ENCODE measurements at regions not wholly inside any gene's neighbourhood (a gene's known extent, or its start where the extent isn't known, plus 50 kb on each side); places are given as distances from the start of the nearest gene placed in this dataset.

DNA sequence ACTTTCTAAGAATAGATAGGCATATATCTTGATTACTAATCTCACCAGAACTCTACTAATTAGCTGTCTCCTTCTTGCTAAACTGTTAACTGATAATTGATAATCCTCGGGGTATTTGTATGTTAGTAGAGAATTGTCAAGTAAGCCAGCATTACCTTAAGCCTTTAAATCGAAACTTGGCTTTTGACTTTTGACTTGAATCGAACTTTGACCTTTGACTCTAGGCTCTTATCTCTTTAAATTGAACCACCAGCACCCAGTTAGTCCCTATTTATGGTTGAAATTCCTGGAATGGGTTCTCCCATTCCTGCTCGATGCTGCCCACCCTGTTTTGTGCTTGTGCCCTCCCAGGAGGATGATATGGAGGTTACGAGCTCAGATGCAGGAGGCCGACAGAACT lies 244.4 kb downstream of the TGFB2 start:
- H3K9me3 ChIP-seq (ENCODE audit: control insufficient read depth in 3 of 3, low read length in 3 of 3), result no peaks in the 10 kb centered on the region
- H3K9ac ChIP-seq (ENCODE audit: low read depth in 1 of 3, low read length in 3 of 3), result no peak overlapping the region
- no peaks in the 10 kb centered on the region for H3K36me3 ChIP-seq (ENCODE audit: control insufficient read depth in 3 of 3, insufficient read depth in 3 of 3, low read length in 3 of 3)
- H3K4me3 ChIP-seq (ENCODE audit: low read length in 3 of 3), result no peak overlapping the region
- H3K27me3 ChIP-seq (ENCODE audit: control insufficient read depth in 3 of 3, insufficient read depth in 3 of 3, low read length in 3 of 3), result no peaks in the 10 kb centered on the region
- no peak overlapping the region for H3K27ac ChIP-seq (ENCODE audit: low read depth, low read length)
- H3K4me1 ChIP-seq (ENCODE audit: control insufficient read depth in 3 of 3, insufficient read depth in 3 of 3, low read length in 3 of 3), result peaks cover 6 to 15% (median 8%) of the 10 kb centered on the region in 3 donors

GRCh38 chr1:218591966-218592365 lies 246.8 kb downstream of the TGFB2 start:
- no peaks in the 10 kb centered on the region for H3K9me3 ChIP-seq (ENCODE audit: control insufficient read depth in 3 of 3, low read length in 3 of 3)
- no peaks in the 10 kb centered on the region for H3K4me1 ChIP-seq (ENCODE audit: control insufficient read depth in 3 of 3, insufficient read depth in 3 of 3, low read length in 3 of 3)
- H3K27me3 ChIP-seq (ENCODE audit: control insufficient read depth in 3 of 3, insufficient read depth in 3 of 3, low read length in 3 of 3), result no peaks in the 10 kb centered on the region
- no peak overlapping the region for H3K9ac ChIP-seq (ENCODE audit: low read depth in 1 of 3, low read length in 3 of 3)
- H3K36me3 ChIP-seq (ENCODE audit: control insufficient read depth in 3 of 3, insufficient read depth in 3 of 3, low read length in 3 of 3), result no peaks in the 10 kb centered on the region
- H3K27ac ChIP-seq (ENCODE audit: low read depth, low read length), result no peak overlapping the region
- H3K4me3 ChIP-seq (ENCODE audit: low read length in 3 of 3), result no peak overlapping the region

DNA sequence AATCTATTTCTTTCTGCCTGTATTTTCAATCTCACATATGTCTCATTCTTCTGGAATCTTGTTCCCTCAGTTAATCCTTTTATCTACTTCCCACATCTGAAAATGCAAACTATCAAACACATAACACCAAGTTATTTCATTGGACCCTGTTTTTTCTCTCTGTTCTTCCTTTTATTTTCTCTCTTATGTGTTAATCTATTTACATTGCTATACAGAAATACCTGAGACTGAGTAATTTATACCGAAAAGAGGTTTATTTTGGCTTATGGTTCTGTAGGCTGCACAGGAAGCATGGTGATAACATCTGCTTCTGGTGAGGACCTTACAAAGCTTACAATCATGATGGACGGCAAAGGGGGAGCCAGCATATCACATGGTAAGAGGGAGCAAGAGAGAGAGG lies 247.6 kb downstream of the TGFB2 start:
- no peaks in the 10 kb centered on the region for H3K9me3 ChIP-seq (ENCODE audit: control insufficient read depth in 3 of 3, low read length in 3 of 3)
- H3K4me3 ChIP-seq (ENCODE audit: low read length in 3 of 3), result no peak overlapping the region
- H3K9ac ChIP-seq (ENCODE audit: low read depth in 1 of 3, low read length in 3 of 3), result no peak overlapping the region

DNA sequence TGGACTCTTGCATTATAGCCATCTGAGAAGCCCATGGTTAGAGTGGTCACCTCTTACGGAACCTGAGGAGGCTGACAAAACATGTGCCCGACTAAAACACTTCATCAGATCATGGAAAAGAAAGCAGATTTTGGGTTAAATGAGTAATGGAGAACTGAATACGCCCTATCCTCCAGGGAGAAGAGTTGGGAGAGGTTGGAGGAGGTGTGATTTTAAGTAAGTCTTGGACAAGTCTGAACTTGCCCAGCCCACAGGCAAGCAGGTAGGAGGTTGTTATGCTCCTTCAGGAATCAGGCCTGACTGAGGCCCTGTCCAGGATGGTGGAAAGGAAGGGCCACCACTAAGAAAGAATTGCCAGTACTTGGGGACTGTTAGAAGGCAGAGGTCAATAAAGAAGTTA lies 255.8 kb downstream of the TGFB2 start:
- no peak overlapping the region for H3K27ac ChIP-seq (ENCODE audit: low read depth, low read length)
- H3K4me1 ChIP-seq (ENCODE audit: control insufficient read depth in 3 of 3, insufficient read depth in 3 of 3, low read length in 3 of 3), result no peaks in the 10 kb centered on the region
- H3K27me3 ChIP-seq (ENCODE audit: control insufficient read depth in 3 of 3, insufficient read depth in 3 of 3, low read length in 3 of 3), result no peaks in the 10 kb centered on the region
- H3K36me3 ChIP-seq (ENCODE audit: control insufficient read depth in 3 of 3, insufficient read depth in 3 of 3, low read length in 3 of 3), result no peaks in the 10 kb centered on the region
- no peak overlapping the region for H3K4me3 ChIP-seq (ENCODE audit: low read length in 3 of 3)
- no peaks in the 10 kb centered on the region for H3K9me3 ChIP-seq (ENCODE audit: control insufficient read depth in 3 of 3, low read length in 3 of 3)
- no peak overlapping the region for H3K9ac ChIP-seq (ENCODE audit: low read depth in 1 of 3, low read length in 3 of 3)

More for the DNA sequence above, 247.6 kb downstream of the TGFB2 start:
- H3K27ac ChIP-seq (ENCODE audit: low read depth, low read length), result no peak overlapping the region
- H3K4me1 ChIP-seq (ENCODE audit: control insufficient read depth in 3 of 3, insufficient read depth in 3 of 3, low read length in 3 of 3), result no peaks in the 10 kb centered on the region
- H3K36me3 ChIP-seq (ENCODE audit: control insufficient read depth in 3 of 3, insufficient read depth in 3 of 3, low read length in 3 of 3), result no peaks in the 10 kb centered on the region
- no peaks in the 10 kb centered on the region for H3K27me3 ChIP-seq (ENCODE audit: control insufficient read depth in 3 of 3, insufficient read depth in 3 of 3, low read length in 3 of 3)

DNA sequence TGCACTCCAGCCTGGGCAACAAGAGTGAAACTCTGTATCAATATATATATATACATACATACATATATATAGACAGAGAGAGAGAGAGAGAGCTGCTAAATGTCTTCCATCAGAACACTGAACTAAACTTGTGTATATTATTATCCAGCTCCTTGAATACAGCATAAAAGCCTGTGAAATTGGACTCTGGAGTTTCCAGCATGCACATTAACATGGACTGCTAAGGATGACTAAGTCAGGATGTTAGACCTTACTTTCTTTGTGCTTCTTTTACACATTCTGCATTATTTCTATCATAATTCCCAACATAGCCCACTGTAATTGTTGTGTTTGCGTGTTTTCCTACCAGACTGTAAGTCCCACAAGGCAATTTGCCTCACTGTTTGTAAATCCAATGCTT lies 259.1 kb downstream of the TGFB2 start:
- no peaks in the 10 kb centered on the region for H3K4me1 ChIP-seq (ENCODE audit: control insufficient read depth in 3 of 3, insufficient read depth in 3 of 3, low read length in 3 of 3)
- H3K4me3 ChIP-seq (ENCODE audit: low read length in 3 of 3), result no peak overlapping the region
- no peaks in the 10 kb centered on the region for H3K27me3 ChIP-seq (ENCODE audit: control insufficient read depth in 3 of 3, insufficient read depth in 3 of 3, low read length in 3 of 3)
- H3K36me3 ChIP-seq (ENCODE audit: control insufficient read depth in 3 of 3, insufficient read depth in 3 of 3, low read length in 3 of 3), result no peaks in the 10 kb centered on the region
- no peak overlapping the region for H3K27ac ChIP-seq (ENCODE audit: low read depth, low read length)
- no peaks in the 10 kb centered on the region for H3K9me3 ChIP-seq (ENCODE audit: control insufficient read depth in 3 of 3, low read length in 3 of 3)
- H3K9ac ChIP-seq (ENCODE audit: low read depth in 1 of 3, low read length in 3 of 3), result no peak overlapping the region

- Histone ChIP-seq H3K27ac (ENCODE audit: low read depth, low read length) (no peak overlapping the region), H3K4me1 (ENCODE audit: control insufficient read depth in 3 of 3, insufficient read depth in 3 of 3, low read length in 3 of 3) (no peaks in the 10 kb centered on the region), H3K27me3 (ENCODE audit: control insufficient read depth in 3 of 3, insufficient read depth in 3 of 3, low read length in 3 of 3) (no peaks in the 10 kb centered on the region), H3K9me3 (ENCODE audit: control insufficient read depth in 3 of 3, low read length in 3 of 3) (no peaks in the 10 kb centered on the region), H3K36me3 (ENCODE audit: control insufficient read depth in 3 of 3, insufficient read depth in 3 of 3, low read length in 3 of 3) (no peaks in the 10 kb centered on the region), H3K4me3 (ENCODE audit: low read length in 3 of 3) (no peak overlapping the region), H3K9ac (ENCODE audit: low read depth in 1 of 3, low read length in 3 of 3) (no peak overlapping the region)
Observed at GRCh38 chr1:218611916-218612585, 266.9 kb downstream of the TGFB2 start.

DNA sequence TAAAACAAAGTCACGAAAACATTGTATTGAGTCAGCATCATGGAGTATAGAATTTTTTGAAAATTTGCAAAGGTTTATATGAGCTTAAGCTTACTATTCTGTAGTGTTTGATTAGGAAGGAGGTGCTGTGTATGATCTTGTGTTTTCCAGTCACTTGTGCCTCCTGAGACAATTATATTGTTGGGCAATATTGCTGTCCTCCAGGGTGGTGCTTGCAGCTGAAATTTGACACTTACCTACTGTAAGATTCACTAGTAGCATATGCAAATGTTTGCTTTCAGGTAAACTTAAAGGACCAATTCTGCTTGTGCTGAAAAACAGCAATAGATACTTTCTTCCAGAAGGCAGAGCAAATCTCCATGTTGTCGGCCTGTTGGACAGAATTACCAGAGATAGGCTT lies 268.0 kb downstream of the TGFB2 start:
- Histone ChIP-seq H3K9me3 (ENCODE audit: control insufficient read depth in 3 of 3, low read length in 3 of 3) (no peaks in the 10 kb centered on the region), H3K27me3 (ENCODE audit: control insufficient read depth in 3 of 3, insufficient read depth in 3 of 3, low read length in 3 of 3) (no peaks in the 10 kb centered on the region), H3K9ac (ENCODE audit: low read depth in 1 of 3, low read length in 3 of 3) (no peak overlapping the region), H3K4me3 (ENCODE audit: low read length in 3 of 3) (no peak overlapping the region), H3K4me1 (ENCODE audit: control insufficient read depth in 3 of 3, insufficient read depth in 3 of 3, low read length in 3 of 3) (no peaks in the 10 kb centered on the region), H3K36me3 (ENCODE audit: control insufficient read depth in 3 of 3, insufficient read depth in 3 of 3, low read length in 3 of 3) (no peaks in the 10 kb centered on the region), H3K27ac (ENCODE audit: low read depth, low read length) (no peak overlapping the region)

- Histone ChIP-seq H3K9ac (ENCODE audit: low read depth in 1 of 3, low read length in 3 of 3) (no peak overlapping the region), H3K9me3 (ENCODE audit: control insufficient read depth in 3 of 3, low read length in 3 of 3) (no peaks in the 10 kb centered on the region), H3K4me3 (ENCODE audit: low read length in 3 of 3) (no peak overlapping the region), H3K4me1 (ENCODE audit: control insufficient read depth in 3 of 3, insufficient read depth in 3 of 3, low read length in 3 of 3) (no peaks in the 10 kb centered on the region), H3K27me3 (ENCODE audit: control insufficient read depth in 3 of 3, insufficient read depth in 3 of 3, low read length in 3 of 3) (no peaks in the 10 kb centered on the region), H3K27ac (ENCODE audit: low read depth, low read length) (no peak overlapping the region), H3K36me3 (ENCODE audit: control insufficient read depth in 3 of 3, insufficient read depth in 3 of 3, low read length in 3 of 3) (no peaks in the 10 kb centered on the region)
Observed at GRCh38 chr1:218614031-218614430, 268.9 kb downstream of the TGFB2 start.

GRCh38 chr1:218616681-218617080 lies 271.5 kb downstream of the TGFB2 start:
- H3K27ac ChIP-seq (ENCODE audit: low read depth, low read length), result no peak overlapping the region
- H3K36me3 ChIP-seq (ENCODE audit: control insufficient read depth in 3 of 3, insufficient read depth in 3 of 3, low read length in 3 of 3), result no peaks in the 10 kb centered on the region
- no peaks in the 10 kb centered on the region for H3K27me3 ChIP-seq (ENCODE audit: control insufficient read depth in 3 of 3, insufficient read depth in 3 of 3, low read length in 3 of 3)
- no peaks in the 10 kb centered on the region for H3K9me3 ChIP-seq (ENCODE audit: control insufficient read depth in 3 of 3, low read length in 3 of 3)
- H3K9ac ChIP-seq (ENCODE audit: low read depth in 1 of 3, low read length in 3 of 3), result no peak overlapping the region
- no peaks in the 10 kb centered on the region for H3K4me1 ChIP-seq (ENCODE audit: control insufficient read depth in 3 of 3, insufficient read depth in 3 of 3, low read length in 3 of 3)
- H3K4me3 ChIP-seq (ENCODE audit: low read length in 3 of 3), result no peak overlapping the region

DNA sequence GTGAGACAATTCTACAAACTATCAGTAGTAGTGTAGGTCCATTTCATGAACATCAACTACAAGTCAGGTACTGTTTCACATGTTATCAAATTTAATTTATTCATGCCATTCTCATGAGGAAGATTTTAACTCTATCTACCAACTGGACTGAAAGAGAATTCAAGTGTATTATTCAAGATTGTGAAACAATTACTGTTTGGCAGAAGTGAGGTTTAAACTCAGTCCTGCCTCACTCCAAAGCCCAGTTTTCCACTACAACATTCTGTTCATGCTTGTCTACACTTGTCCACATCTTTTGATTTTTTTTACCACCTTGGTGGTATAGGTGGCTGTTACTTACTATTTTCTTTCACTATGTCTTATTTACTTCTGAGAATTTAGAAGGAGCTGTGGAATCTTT lies 272.9 kb downstream of the TGFB2 start:
- no peaks in the 10 kb centered on the region for H3K36me3 ChIP-seq (ENCODE audit: control insufficient read depth in 3 of 3, insufficient read depth in 3 of 3, low read length in 3 of 3)
- no peak overlapping the region for H3K27ac ChIP-seq (ENCODE audit: low read depth, low read length)
- no peak overlapping the region for H3K9ac ChIP-seq (ENCODE audit: low read depth in 1 of 3, low read length in 3 of 3)
- H3K9me3 ChIP-seq (ENCODE audit: control insufficient read depth in 3 of 3, low read length in 3 of 3), result no peaks in the 10 kb centered on the region
- H3K4me1 ChIP-seq (ENCODE audit: control insufficient read depth in 3 of 3, insufficient read depth in 3 of 3, low read length in 3 of 3), result no peaks in the 10 kb centered on the region
- H3K27me3 ChIP-seq (ENCODE audit: control insufficient read depth in 3 of 3, insufficient read depth in 3 of 3, low read length in 3 of 3), result no peaks in the 10 kb centered on the region
- H3K4me3 ChIP-seq (ENCODE audit: low read length in 3 of 3), result no peak overlapping the region

Data from skeletal muscle tissue (tissue), 3 donors.